ENCODE measurements at regions not wholly inside any gene's neighbourhood (a gene's known extent, or its start where the extent isn't known, plus 50 kb on each side); places are given as distances from the start of the nearest gene placed in this dataset.

DNA sequence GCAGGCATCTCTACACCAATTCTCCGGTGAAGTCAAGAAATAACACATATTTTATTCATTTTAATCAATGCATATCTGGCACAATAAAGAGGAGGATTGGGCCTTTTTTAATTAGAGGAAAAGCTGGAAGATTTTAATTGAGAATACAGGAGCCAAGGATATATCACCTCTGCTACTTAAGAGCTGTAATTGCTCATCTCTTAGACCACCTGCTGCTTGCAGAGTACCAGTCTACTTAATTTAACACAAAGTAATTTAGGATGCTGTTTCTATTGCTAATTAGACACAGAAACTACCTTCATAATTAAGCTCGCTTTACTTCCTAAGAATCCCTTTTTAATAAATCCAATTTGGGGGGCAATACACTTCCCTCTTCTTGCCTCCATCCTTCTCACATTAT, 326.9 kb downstream of the TENT4A start:
- Histone ChIP-seq H3K36me3 (ENCODE audit: control insufficient read depth, low read length) (no peaks in the 10 kb centered on the region), H3K9me3 (ENCODE audit: control insufficient read depth, insufficient read depth, low read length) (no peaks in the 10 kb centered on the region), H3K27ac (ENCODE audit: low read depth, low read length) (no peak overlapping the region), H3F3A (ENCODE audit: control insufficient read depth, insufficient read depth) (no peaks in the 10 kb centered on the region), H3K4me2 (ENCODE audit: low read length) (no peak overlapping the region), H3K4me1 (ENCODE audit: control insufficient read depth, low read length) (no peaks in the 10 kb centered on the region), H3K27me3 (ENCODE audit: control insufficient read depth, low read length) (no peaks in the 10 kb centered on the region), H3K79me2 (ENCODE audit: control insufficient read depth, low read length) (no peaks in the 10 kb centered on the region), H3K9me2 (replicated peaks; ENCODE audit: control insufficient read depth, low read length) (no peaks in the 10 kb centered on the region), H4K20me1 (ENCODE audit: control insufficient read depth, insufficient read depth, low read depth, low read length) (no peaks in the 10 kb centered on the region), H3K4me3 (ENCODE audit: low read length) (no peak overlapping the region)
- TF ChIP-seq, protein P1, sequence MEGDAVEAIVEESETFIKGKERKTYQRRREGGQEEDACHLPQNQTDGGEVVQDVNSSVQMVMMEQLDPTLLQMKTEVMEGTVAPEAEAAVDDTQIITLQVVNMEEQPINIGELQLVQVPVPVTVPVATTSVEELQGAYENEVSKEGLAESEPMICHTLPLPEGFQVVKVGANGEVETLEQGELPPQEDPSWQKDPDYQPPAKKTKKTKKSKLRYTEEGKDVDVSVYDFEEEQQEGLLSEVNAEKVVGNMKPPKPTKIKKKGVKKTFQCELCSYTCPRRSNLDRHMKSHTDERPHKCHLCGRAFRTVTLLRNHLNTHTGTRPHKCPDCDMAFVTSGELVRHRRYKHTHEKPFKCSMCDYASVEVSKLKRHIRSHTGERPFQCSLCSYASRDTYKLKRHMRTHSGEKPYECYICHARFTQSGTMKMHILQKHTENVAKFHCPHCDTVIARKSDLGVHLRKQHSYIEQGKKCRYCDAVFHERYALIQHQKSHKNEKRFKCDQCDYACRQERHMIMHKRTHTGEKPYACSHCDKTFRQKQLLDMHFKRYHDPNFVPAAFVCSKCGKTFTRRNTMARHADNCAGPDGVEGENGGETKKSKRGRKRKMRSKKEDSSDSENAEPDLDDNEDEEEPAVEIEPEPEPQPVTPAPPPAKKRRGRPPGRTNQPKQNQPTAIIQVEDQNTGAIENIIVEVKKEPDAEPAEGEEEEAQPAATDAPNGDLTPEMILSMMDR (IDR thresholded peaks at IDR 0.05; ENCODE audit: low read depth, low read length, poor library complexity, severe bottlenecking) = no peak
- TF ChIP-seq EZH2phosphoT487 (IDR thresholded peaks at IDR 0.05; ENCODE audit: borderline replicate concordance, low read length) = no peak

DNA sequence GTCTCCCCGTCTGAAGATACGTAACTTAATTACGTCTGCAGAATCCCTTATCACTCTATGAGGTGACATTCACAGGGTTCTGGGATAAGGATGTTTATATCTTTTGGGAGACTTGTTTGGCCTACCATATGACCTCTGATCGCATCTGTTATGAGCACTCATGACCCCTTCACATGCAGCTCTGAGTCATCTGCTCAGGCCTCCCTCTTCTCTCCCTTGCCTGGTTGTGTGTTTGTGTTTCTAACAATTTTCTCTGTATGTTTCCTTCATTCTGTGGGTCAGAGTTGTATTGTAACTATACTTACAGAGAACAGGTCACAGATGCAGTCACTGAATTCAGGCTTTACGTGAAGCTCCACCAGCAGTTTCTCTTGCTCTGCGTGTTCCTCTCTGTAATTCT, 330.6 kb downstream of the TENT4A start:
- Histone ChIP-seq H3K27me3 (ENCODE audit: control insufficient read depth, low read length) (no peaks in the 10 kb centered on the region), H3K27ac (ENCODE audit: low read depth, low read length) (no peak overlapping the region), H3K9me2 (replicated peaks; ENCODE audit: control insufficient read depth, low read length) (no peaks in the 10 kb centered on the region), H3K4me1 (ENCODE audit: control insufficient read depth, low read length) (no peaks in the 10 kb centered on the region), H3F3A (ENCODE audit: control insufficient read depth, insufficient read depth) (no peaks in the 10 kb centered on the region), H3K9me3 (ENCODE audit: control insufficient read depth, insufficient read depth, low read length) (no peaks in the 10 kb centered on the region), H3K4me2 (ENCODE audit: low read length) (no peak overlapping the region), H3K4me3 (ENCODE audit: low read length) (no peak overlapping the region), H3K79me2 (ENCODE audit: control insufficient read depth, low read length) (no peaks in the 10 kb centered on the region), H3K36me3 (ENCODE audit: control insufficient read depth, low read length) (no peaks in the 10 kb centered on the region), H4K20me1 (ENCODE audit: control insufficient read depth, insufficient read depth, low read depth, low read length) (no peaks in the 10 kb centered on the region)
- TF ChIP-seq, protein P1 (IDR thresholded peaks at IDR 0.05; ENCODE audit: low read depth, low read length, poor library complexity, severe bottlenecking) = no peak
- no peak for TF ChIP-seq EZH2phosphoT487 (IDR thresholded peaks at IDR 0.05; ENCODE audit: borderline replicate concordance, low read length)

DNA sequence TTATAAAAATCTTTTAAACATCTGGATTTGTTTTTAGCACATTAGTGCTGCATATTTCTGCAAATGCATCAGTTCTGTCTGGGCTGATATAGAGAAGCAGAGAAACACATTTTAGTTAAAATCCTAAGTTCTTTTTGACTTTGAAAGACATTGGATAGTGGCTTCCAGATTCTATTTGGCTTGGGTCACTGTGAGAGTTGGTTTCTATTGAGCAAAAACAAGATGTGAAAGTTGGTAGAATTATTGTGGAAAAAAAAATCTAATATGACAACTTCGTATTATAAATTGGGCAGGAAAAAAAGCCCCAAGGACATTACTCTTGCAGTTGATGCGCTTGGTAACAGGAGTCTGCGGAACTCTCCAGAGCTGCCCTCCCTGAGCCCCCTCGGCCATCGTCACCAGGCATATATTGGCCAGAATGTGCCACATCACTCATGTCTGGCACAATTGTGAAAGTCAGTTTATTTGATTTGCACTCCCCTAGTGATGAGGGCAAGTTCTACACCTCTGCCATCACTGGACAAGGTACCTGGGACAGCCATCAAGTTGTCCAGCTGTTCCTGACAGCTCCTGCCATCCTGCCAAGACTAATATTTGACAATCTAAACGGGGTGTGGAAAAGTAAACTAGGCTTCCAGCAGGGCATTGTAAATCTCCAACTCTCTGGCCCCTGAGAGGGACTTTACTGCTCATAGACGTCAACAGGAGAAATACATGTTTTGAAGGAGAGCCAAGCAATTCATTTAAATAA, 334.5 kb downstream of the TENT4A start:
- Histone ChIP-seq H4K20me1 (ENCODE audit: control insufficient read depth, insufficient read depth, low read depth, low read length) (no peaks in the 10 kb centered on the region), H3K4me2 (ENCODE audit: low read length) (no peak overlapping the region), H3K36me3 (ENCODE audit: control insufficient read depth, low read length) (no peaks in the 10 kb centered on the region), H3K79me2 (ENCODE audit: control insufficient read depth, low read length) (no peaks in the 10 kb centered on the region), H3K27ac (ENCODE audit: low read depth, low read length) (no peak overlapping the region), H3F3A (ENCODE audit: control insufficient read depth, insufficient read depth) (no peaks in the 10 kb centered on the region), H3K9me2 (replicated peaks; ENCODE audit: control insufficient read depth, low read length) (no peaks in the 10 kb centered on the region), H3K4me1 (ENCODE audit: control insufficient read depth, low read length) (no peaks in the 10 kb centered on the region), H3K9me3 (ENCODE audit: control insufficient read depth, insufficient read depth, low read length) (no peaks in the 10 kb centered on the region), H3K27me3 (ENCODE audit: control insufficient read depth, low read length) (no peaks in the 10 kb centered on the region), H3K4me3 (ENCODE audit: low read length) (no peak overlapping the region)
- TF ChIP-seq, protein P1 (IDR thresholded peaks at IDR 0.05; ENCODE audit: low read depth, low read length, poor library complexity, severe bottlenecking) = no peak
- no peak for TF ChIP-seq EZH2phosphoT487 (IDR thresholded peaks at IDR 0.05; ENCODE audit: borderline replicate concordance, low read length)
